ENCODE measurements at regions not wholly inside any gene's neighbourhood (a gene's known extent, or its start where the extent isn't known, plus 50 kb on each side); places are given as distances from the start of the nearest gene placed in this dataset.

- ATAC-seq: no peak
- H3K36me3 ChIP-seq (replicated peaks in 1 of 2; ENCODE audit: insufficient read depth in 1 of 2, low read depth in 2 of 2): no peaks in the 10 kb centered on the region
- no peaks in the 10 kb centered on the region for H3K27me3 ChIP-seq
- H3K27ac ChIP-seq: no peak overlapping the region
- intact Hi-C loops (cut with DNase I): no loop called here
- H3K4me3 ChIP-seq: no peak overlapping the region
- no peaks in the 10 kb centered on the region for H3K4me1 ChIP-seq
- no peaks in the 10 kb centered on the region for H3K9me3 ChIP-seq
- 59 to 67% methylated on average over 4 of the region's 4 CpGs for WGBS, 2 donors
- DNase-seq: no peak
- TF ChIP-seq CTCF (IDR thresholded peaks at IDR 0.05) (no peak), POLR2A (IDR thresholded peaks at IDR 0.05) (no peak)
Measured at GRCh38 chr9:80086386-80086785, 514.6 kb downstream of the TLE4 start.

- H3K27me3 ChIP-seq: no peaks in the 10 kb centered on the region
- ATAC-seq (no peak), DNase-seq (no peak)
- no peak for TF ChIP-seq CTCF (IDR thresholded peaks at IDR 0.05)
- TF ChIP-seq POLR2A (IDR thresholded peaks at IDR 0.05): no peak
- WGBS, 2 donors: 48 to 57% methylated on average over 1 of the region's 1 CpG
- H3K4me1 ChIP-seq: no peaks in the 10 kb centered on the region
- no peak overlapping the region for H3K4me3 ChIP-seq
- no peak overlapping the region for H3K27ac ChIP-seq
- intact Hi-C loops (cut with DNase I): no loop called here
- no peaks in the 10 kb centered on the region for H3K9me3 ChIP-seq
- H3K36me3 ChIP-seq (replicated peaks in 1 of 2; ENCODE audit: insufficient read depth in 1 of 2, low read depth in 2 of 2): no peaks in the 10 kb centered on the region
Measured at GRCh38 chr9:80085668-80086067, 513.9 kb downstream of the TLE4 start.

- Histone ChIP-seq H3K9me3 (no peaks in the 10 kb centered on the region), H3K36me3 (replicated peaks in 1 of 2; ENCODE audit: insufficient read depth in 1 of 2, low read depth in 2 of 2) (no peaks in the 10 kb centered on the region), H3K27me3 (no peaks in the 10 kb centered on the region), H3K4me1 (no peaks in the 10 kb centered on the region), H3K4me3 (no peak overlapping the region), H3K27ac (no peak overlapping the region)
- TF ChIP-seq POLR2A (IDR thresholded peaks at IDR 0.05): no peak
- no peak for TF ChIP-seq CTCF (IDR thresholded peaks at IDR 0.05)
- intact Hi-C loops (cut with DNase I): no loop called here
- no peak for DNase-seq
- 58 to 68% methylated on average over 2 of the region's 2 CpGs for WGBS, 2 donors
- no peak for ATAC-seq
Measured at GRCh38 chr9:80082213-80082612, 510.4 kb downstream of the TLE4 start.

- DNase-seq: no peak
- TF ChIP-seq CTCF (IDR thresholded peaks at IDR 0.05) (no peak), POLR2A (IDR thresholded peaks at IDR 0.05) (no peak)
Measured at GRCh38 chr9:80078826-80079225, 507.1 kb downstream of the TLE4 start.

GRCh38 chr9:80077059-80077458 is 505.3 kb downstream of the TLE4 start:
- no peaks in the 10 kb centered on the region for H3K9me3 ChIP-seq
- no peak for ATAC-seq
- intact Hi-C loops (cut with DNase I): no loop called here
- no peak overlapping the region for H3K27ac ChIP-seq
- H3K4me3 ChIP-seq: no peak overlapping the region
- no peak for TF ChIP-seq CTCF (IDR thresholded peaks at IDR 0.05)
- no peak for TF ChIP-seq POLR2A (IDR thresholded peaks at IDR 0.05)
- 65 to 74% methylated on average over 3 of the region's 3 CpGs for WGBS, 2 donors
- no peaks in the 10 kb centered on the region for H3K27me3 ChIP-seq
- H3K4me1 ChIP-seq: no peaks in the 10 kb centered on the region
- no peak for DNase-seq
- no peaks in the 10 kb centered on the region for H3K36me3 ChIP-seq (replicated peaks in 1 of 2; ENCODE audit: insufficient read depth in 1 of 2, low read depth in 2 of 2)

More at GRCh38 chr9:80078826-80079225, 507.1 kb downstream of the TLE4 start:
- H3K36me3 ChIP-seq (replicated peaks in 1 of 2; ENCODE audit: insufficient read depth in 1 of 2, low read depth in 2 of 2): no peaks in the 10 kb centered on the region
- H3K27ac ChIP-seq: no peak overlapping the region
- H3K4me3 ChIP-seq: no peak overlapping the region
- H3K27me3 ChIP-seq: no peaks in the 10 kb centered on the region
- no peaks in the 10 kb centered on the region for H3K4me1 ChIP-seq
- intact Hi-C loops (cut with DNase I): no loop called here
- no peaks in the 10 kb centered on the region for H3K9me3 ChIP-seq
- no peak for ATAC-seq
- 48 to 54% methylated on average over 1 of the region's 1 CpG for WGBS, 2 donors

Measured in body of pancreas (tissue), 4 donors.